H7 (cell line): ENCODE measurements at regions not wholly inside any gene's neighbourhood (a gene's known extent, or its start where the extent isn't known, plus 50 kb on each side); places are given as distances from the start of the nearest gene placed in this dataset.
"Not testable (repeated sequence)": the region's sequence is repeated elsewhere in the genome, so short reads cannot be mapped to it uniquely, and the experiment has no call there.

Experiments used
- DNase-seq: peaks from one replicate; pipeline ENCODE4 v3.0.0; 2012
- H3K27me3 ChIP-seq: 2 replicates; pipeline ENCODE4 v1.6.0; 2011; ENCODE audit warnings: mild to moderate bottlenecking, low read length; ENCODE audit not compliant: control insufficient read depth, insufficient read depth
- H3K36me3 ChIP-seq: replicated peaks from 2 replicates; pipeline ENCODE4 v1.5.1; 2011; ENCODE audit warnings: low read length; ENCODE audit not compliant: control insufficient read depth, insufficient read depth
- H3K4me3 ChIP-seq: 2 replicates; pipeline ENCODE4 v1.5.1; 2011; ENCODE audit warnings: low read depth, mild to moderate bottlenecking, control low read depth, low read length, moderate library complexity; ENCODE audit not compliant: insufficient read depth

DNA sequence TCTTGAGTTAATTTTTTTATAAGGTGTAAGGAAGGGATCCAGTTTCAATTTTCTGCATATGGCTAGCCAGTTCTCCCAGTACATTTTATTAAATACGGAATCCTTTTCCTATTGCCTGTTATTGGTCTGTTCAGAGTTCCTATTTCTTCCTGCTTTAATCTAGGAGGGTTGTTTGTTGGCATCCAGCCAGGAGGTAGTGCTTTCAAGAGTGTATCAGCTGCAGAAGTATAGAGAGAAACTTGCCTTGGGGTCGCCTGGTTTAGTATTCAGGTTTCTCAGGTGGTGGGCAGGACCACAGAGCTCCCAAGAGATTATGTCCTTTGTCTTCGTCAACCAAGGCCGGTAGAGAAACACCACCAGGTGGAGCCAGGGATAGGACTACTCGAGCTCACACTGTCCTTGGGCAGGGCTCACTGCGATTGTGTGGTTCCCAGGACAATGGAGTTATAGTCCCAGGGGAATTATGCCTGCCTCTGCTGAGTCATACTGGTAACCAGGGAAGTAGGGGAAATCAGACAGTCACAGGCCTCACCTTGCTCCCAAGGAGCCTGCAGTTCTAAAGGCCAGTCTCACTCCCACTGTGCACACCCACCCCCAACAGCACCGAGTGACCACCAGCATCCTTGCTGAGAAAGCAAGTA is 168.1 kb downstream of the VSIG4 start:
- Histone ChIP-seq H3K4me3 (no peak overlapping the region), H3K36me3 (no peaks in the 10 kb centered on the region), H3K27me3 (no peaks in the 10 kb centered on the region)
- DNase-seq, result peak; percentile 24

- DNase-seq, H3K36me3 ChIP-seq, H3K4me3 ChIP-seq, H3K27me3 ChIP-seq: not testable (repeated sequence)
These were observed 169.3 kb downstream of the VSIG4 start for GRCh38 chrX:65870544-65870943.

DNA sequence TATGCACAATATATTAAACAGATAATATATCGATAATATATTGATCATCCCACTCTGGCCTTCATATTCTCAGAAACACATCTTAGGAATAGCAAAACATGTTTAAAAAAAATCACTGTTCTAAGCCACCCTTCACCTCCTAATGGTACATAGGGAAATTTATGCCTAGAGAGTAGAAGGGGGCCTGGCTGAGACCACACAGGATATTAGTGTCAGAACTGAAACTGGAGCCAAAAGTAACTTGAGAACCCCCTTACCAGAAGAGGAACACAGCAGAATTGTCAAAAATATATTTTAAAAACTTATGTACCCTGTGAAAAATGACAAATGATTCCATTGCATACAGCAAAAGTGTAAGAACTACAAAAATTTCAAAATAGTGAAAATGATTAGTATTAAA is 173.1 kb downstream of the VSIG4 start:
- H3K4me3 ChIP-seq, result no peak overlapping the region
- H3K36me3 ChIP-seq, result no peaks in the 10 kb centered on the region
- no peaks in the 10 kb centered on the region for H3K27me3 ChIP-seq
- no peak for DNase-seq

GRCh38 chrX:65866146-65866545 is 173.7 kb downstream of the VSIG4 start:
- Histone ChIP-seq H3K27me3 (no peaks in the 10 kb centered on the region), H3K4me3 (no peak overlapping the region), H3K36me3 (no peaks in the 10 kb centered on the region)
- no peak for DNase-seq

GRCh38 chrX:65862638-65863037 is 177.2 kb downstream of the VSIG4 start:
- no peaks in the 10 kb centered on the region for H3K27me3 ChIP-seq
- no peak for DNase-seq
- H3K4me3 ChIP-seq, result no peak overlapping the region
- no peaks in the 10 kb centered on the region for H3K36me3 ChIP-seq

GRCh38 chrX:65859299-65859698 is 180.6 kb downstream of the VSIG4 start:
- Histone ChIP-seq H3K27me3 (no peaks in the 10 kb centered on the region), H3K36me3 (no peaks in the 10 kb centered on the region), H3K4me3 (no peak overlapping the region)
- no peak for DNase-seq

DNA sequence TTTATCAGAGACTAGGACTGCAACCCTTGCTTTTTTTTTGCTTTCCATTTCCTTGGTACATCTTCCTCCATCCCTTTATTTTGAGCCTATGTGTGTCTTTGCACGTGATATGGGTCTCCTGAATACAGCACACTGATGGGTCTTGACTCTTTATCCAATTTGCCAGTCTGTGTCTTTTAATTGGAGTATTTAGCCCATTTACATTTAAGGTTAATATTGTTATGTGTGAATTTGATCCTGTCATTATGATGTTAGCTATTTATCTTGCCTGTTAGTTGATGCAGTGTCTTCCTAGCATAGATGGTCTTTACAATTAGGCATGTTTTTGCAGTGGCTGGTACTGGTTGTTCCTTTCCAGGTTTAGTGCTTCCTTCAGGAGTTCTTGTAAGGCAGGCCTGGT is 185.4 kb downstream of the VSIG4 start:
- H3K4me3 ChIP-seq, H3K27me3 ChIP-seq, DNase-seq, H3K36me3 ChIP-seq: not testable (repeated sequence)

DNA sequence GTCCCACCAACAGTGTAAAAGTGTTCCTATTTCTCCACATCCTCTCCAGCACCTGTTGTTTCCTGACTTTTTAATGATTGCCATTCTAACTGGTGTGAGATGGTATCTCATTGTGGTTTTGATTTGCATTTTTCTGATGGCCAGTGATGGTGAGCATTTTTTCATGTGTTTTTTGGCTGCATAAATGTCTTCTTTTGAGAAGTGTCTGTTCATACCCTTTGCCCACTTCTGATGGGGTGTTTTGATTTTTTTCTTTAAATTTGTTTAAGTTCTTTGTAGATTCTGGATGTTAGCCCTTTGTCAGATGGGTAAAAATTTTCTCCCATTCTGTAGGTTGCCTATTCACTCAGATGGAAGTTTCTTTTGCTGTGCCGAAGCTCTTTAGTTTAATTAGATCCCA is 183.9 kb downstream of the MSN start:
- H3K27me3 ChIP-seq, H3K36me3 ChIP-seq: not testable (repeated sequence)

DNA sequence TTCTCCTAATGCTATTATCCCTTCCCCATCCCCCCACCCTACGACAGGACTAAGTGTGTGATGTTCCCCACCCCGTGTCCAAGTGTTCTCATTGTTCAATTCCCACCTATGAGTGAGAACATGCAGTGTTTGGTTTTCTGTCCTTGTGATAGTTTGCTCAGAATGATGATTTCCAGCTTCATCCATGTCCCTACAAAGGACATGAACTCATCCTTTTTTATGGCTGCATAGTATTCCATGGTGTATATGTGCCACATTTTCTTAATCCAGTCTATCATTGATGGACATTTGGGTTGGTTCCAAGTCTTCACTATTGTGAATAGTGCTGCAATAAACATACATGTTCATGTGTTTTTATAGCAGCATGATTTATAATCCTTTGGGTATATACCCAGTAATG is 183.4 kb downstream of the MSN start:
- not testable (repeated sequence) for H3K4me3 ChIP-seq

More for the DNA sequence above, 183.9 kb downstream of the MSN start:
- DNase-seq, H3K4me3 ChIP-seq: not testable (repeated sequence)

DNA sequence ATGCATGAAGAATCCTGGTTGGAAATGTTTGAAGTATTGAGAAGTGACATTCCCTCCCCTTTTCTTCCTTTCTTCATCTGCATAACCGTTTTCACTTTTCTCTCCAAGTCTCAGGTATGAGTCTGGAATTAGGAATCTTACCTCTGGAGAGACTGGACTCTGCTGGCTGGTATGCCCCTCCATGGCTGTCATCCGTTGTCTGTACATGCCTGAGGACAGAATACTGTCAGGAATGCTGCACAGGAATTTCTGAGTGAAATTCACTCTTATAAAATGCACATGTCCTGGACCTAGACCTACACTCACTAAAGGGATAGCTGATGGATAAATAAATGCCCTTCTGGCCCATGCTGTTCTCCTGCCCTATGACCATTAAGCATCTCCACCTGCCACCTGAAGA is 179.5 kb downstream of the MSN start:
- no peaks in the 10 kb centered on the region for H3K27me3 ChIP-seq
- no peak for DNase-seq
- no peak overlapping the region for H3K4me3 ChIP-seq
- no peaks in the 10 kb centered on the region for H3K36me3 ChIP-seq

More for the DNA sequence above, 183.4 kb downstream of the MSN start:
- not testable (repeated sequence) for H3K27me3 ChIP-seq, H3K36me3 ChIP-seq, DNase-seq

GRCh38 chrX:65841263-65841662 is 173.8 kb downstream of the MSN start:
- DNase-seq, result no peak
- Histone ChIP-seq H3K27me3 (no peaks in the 10 kb centered on the region), H3K36me3 (no peaks in the 10 kb centered on the region), H3K4me3 (no peak overlapping the region)

- no peak for DNase-seq
- no peaks in the 10 kb centered on the region for H3K27me3 ChIP-seq
- no peak overlapping the region for H3K4me3 ChIP-seq
- H3K36me3 ChIP-seq, result no peaks in the 10 kb centered on the region
These were observed 171.2 kb downstream of the MSN start for GRCh38 chrX:65838674-65839073.

DNA sequence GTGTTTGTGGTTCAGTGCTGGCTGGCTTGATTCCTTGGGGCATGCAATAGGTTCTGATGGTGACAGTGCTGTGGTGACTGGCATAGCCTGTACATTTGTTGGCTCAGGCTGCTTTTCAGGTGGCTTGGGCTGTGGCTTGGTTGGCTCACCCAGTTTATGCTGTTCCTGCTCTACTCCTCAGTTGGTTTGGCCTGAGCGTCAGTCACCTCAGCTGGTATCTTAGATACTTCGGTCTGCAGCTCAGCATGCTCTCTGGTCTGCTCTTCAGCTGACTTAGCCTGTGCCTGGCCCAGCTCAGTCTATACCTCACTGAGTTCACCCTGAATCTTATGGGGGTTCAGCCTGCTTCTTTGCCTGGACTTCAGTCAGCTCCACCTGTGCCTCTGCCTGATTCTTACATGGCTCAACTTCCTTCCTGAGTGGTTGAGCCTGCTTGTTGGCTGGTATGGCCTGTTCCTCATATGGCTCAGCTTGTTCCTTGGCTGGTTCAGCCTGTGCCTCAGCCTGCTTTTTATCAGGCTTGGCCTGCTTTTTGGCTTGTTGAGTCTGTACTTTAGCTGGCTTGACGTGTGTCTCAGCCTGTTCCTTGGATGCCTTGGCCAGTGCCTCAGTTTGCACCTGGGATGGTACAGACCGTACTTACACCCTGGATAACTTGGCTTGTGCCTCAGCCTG is 170.6 kb downstream of the MSN start:
- no peak for DNase-seq
- Histone ChIP-seq H3K4me3 (no peak overlapping the region), H3K36me3 (no peaks in the 10 kb centered on the region), H3K27me3 (no peaks in the 10 kb centered on the region)

DNA sequence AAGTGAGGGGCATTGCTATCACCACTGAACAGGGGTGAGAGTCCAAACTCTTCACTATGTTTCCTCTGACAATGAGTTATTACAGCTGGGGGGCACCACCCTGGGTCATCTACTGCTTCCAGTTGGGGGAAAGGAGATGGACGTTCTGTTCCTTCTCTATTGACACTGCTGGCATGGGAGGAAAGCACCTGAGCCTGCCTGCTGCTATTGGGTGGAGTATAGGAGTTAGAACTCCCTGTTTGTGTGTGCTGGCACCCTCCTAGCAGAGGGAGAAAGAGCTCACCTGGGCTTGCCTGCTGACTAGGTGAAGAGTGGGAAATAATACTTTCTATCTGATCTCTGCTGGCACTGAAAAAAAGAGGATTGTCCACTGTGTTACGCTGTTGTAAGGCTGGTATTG is 163.8 kb downstream of the MSN start:
- Histone ChIP-seq H3K27me3 (no peaks in the 10 kb centered on the region), H3K4me3 (no peak overlapping the region), H3K36me3 (no peaks in the 10 kb centered on the region)
- no peak for DNase-seq

GRCh38 chrX:65828599-65828998 is 161.1 kb downstream of the MSN start:
- H3K36me3 ChIP-seq, result no peaks in the 10 kb centered on the region
- no peak overlapping the region for H3K4me3 ChIP-seq
- H3K27me3 ChIP-seq, result no peaks in the 10 kb centered on the region
- DNase-seq, result no peak
